CD14-positive monocyte (primary cell): ENCODE measurements at regions not wholly inside any gene's neighbourhood (a gene's known extent, or its start where the extent isn't known, plus 50 kb on each side); places are given as distances from the start of the nearest gene placed in this dataset.
"Not testable (repeated sequence)": the region's sequence is repeated elsewhere in the genome, so short reads cannot be mapped to it uniquely, and the experiment has no call there.

ENCODE experiments used
- DNase-seq, 3 donors: peaks; one replicate each; pipeline ENCODE4 v3.0.0-alpha.2; 2011 to 2022
- H2AFZ ChIP-seq: 2 replicates; pipeline ENCODE4 v1.6.0; 2012; ENCODE audit warnings: mild to moderate bottlenecking, low read depth, low read length, inconsistent platforms; ENCODE audit not compliant: insufficient read depth, poor library complexity, severe bottlenecking
- H3K27ac ChIP-seq, 2 donors: 1 replicate in 1 of 2; 2 replicates in 1 of 2; pipeline ENCODE4 v1.5.1; 2012 to 2013; ENCODE audit warnings: low read length in 2 of 2, control low read depth in 1 of 2, inconsistent platforms in 1 of 2, low read depth in 1 of 2, mild to moderate bottlenecking in 1 of 2
- H3K27me3 ChIP-seq, 2 donors: one replicate each; pipeline versions ENCODE4 v1.6.0 to v1.6.1; 2011 to 2013; ENCODE audit warnings: low read length in 2 of 2; ENCODE audit not compliant: control insufficient read depth in 2 of 2, insufficient read depth in 2 of 2
- H3K36me3 ChIP-seq, 2 donors: replicated peaks in 1 of 2; 1 replicate in 1 of 2; 2 replicates in 1 of 2; pipeline versions ENCODE4 v1.5.1 to v1.6.1; 2012 to 2013; ENCODE audit warnings: low read length in 2 of 2, control low read depth in 1 of 2, inconsistent platforms in 1 of 2, mild to moderate bottlenecking in 1 of 2; ENCODE audit not compliant: insufficient read depth in 2 of 2, control insufficient read depth in 1 of 2
- H3K4me1 ChIP-seq, 2 donors: 1 replicate in 1 of 2; 2 replicates in 1 of 2; pipeline versions ENCODE4 v1.5.1 to v1.6.1; 2012 to 2013; ENCODE audit warnings: low read length in 2 of 2, control low read depth in 1 of 2, inconsistent platforms in 1 of 2, mild to moderate bottlenecking in 1 of 2, moderate library complexity in 1 of 2; ENCODE audit not compliant: insufficient read depth in 2 of 2, control insufficient read depth in 1 of 2
- H3K4me2 ChIP-seq: replicated peaks from 2 replicates; pipeline ENCODE3; 2012; ENCODE audit warnings: low read length, moderate library complexity, mild to moderate bottlenecking; ENCODE audit not compliant: poor library complexity, severe bottlenecking; ENCODE audit errors: extremely low read depth
- H3K4me3 ChIP-seq, 3 experiments: fragments of 200-600 bp in 1 of 3; sonication (generic) in 1 of 3; replicated peaks in 1 of 3; 1 replicate in 2 of 3; 2 replicates in 1 of 3; pipeline ENCODE4 v1.5.1; 2011 to 2013; ENCODE audit warnings: low read length in 3 of 3, mild to moderate bottlenecking in 3 of 3, control low read depth in 2 of 3, low read depth in 2 of 3, inconsistent platforms in 1 of 3, moderate library complexity in 1 of 3
- H3K79me2 ChIP-seq: 2 replicates; pipeline ENCODE4 v1.6.0; 2012; ENCODE audit warnings: mild to moderate bottlenecking, control low read depth, inconsistent platforms, low read length, moderate library complexity; ENCODE audit not compliant: insufficient read depth
- H3K9ac ChIP-seq: 2 replicates; pipeline ENCODE4 v1.6.0; 2017; ENCODE audit warnings: low read length, mild to moderate bottlenecking; ENCODE audit not compliant: insufficient read depth, poor library complexity, severe bottlenecking
- H3K9me3 ChIP-seq, 2 donors: replicated peaks in 1 of 2; 1 replicate in 1 of 2; 2 replicates in 1 of 2; pipeline versions ENCODE4 v1.5.1 to v1.6.1; 2012 to 2013; ENCODE audit warnings: low read length in 2 of 2, control low read depth in 1 of 2; ENCODE audit not compliant: control insufficient read depth in 1 of 2, insufficient read depth in 1 of 2
- H4K20me1 ChIP-seq: 2 replicates; pipeline ENCODE4 v1.6.0; 2012; ENCODE audit warnings: mild to moderate bottlenecking, low read length, control low read depth, moderate library complexity; ENCODE audit not compliant: insufficient read depth
- H3K27ac Mint-ChIP-seq, 7 donors: one replicate each; pipeline ENCODE4 v1.8.0; 2020; ENCODE audit warnings: mild to moderate bottlenecking in 7 of 7, mixed read lengths in 7 of 7, moderate library complexity in 6 of 7, inconsistent platforms in 2 of 7
- H3K27me3 Mint-ChIP-seq, 3 donors: one replicate each; pipeline ENCODE4 v1.8.0; 2021 to 2022; ENCODE audit warnings: low read depth in 3 of 3, mild to moderate bottlenecking in 3 of 3, mixed read lengths in 3 of 3, moderate library complexity in 3 of 3, inconsistent platforms in 1 of 3
- H3K36me3 Mint-ChIP-seq, 2 donors: one replicate each; pipeline ENCODE4 v1.8.0; 2020; ENCODE audit warnings: mixed read lengths in 2 of 2, inconsistent platforms in 1 of 2, mild to moderate bottlenecking in 1 of 2
- H3K4me1 Mint-ChIP-seq: one replicate; pipeline ENCODE4 v1.8.0; 2020; ENCODE audit warnings: mild to moderate bottlenecking, mixed read lengths
- H3K4me3 Mint-ChIP-seq, 2 donors: one replicate each; pipeline ENCODE4 v1.8.0; 2020; ENCODE audit warnings: mild to moderate bottlenecking in 2 of 2, mixed read lengths in 2 of 2, moderate library complexity in 1 of 2
- H3K9me3 Mint-ChIP-seq, 7 donors: one replicate each; pipeline ENCODE4 v1.8.0; 2020 to 2022; ENCODE audit warnings: mixed read lengths in 7 of 7, mild to moderate bottlenecking in 6 of 7, moderate library complexity in 6 of 7, inconsistent platforms in 2 of 7
- WGBS: methylation state at CpG from one replicate; pipeline ENCODE4 v1.1.5; 2013; ENCODE audit warnings: missing lambda C conversion rate; ENCODE audit not compliant: insufficient coverage; 5-methylcytosine and 5-hydroxymethylcytosine counted together
- intact Hi-C, 2 donors: fragments of 100-400 bp; cut with micrococcal nuclease; formaldehyde crosslinking; loops; one replicate each; pipeline versions ENCODE4 v1.15.0 to v1.15.1; 2023
- TF ChIP-seq, protein P1 (sequence below): fragments of 200-600 bp; IDR thresholded peaks from one replicate; pipeline ENCODE4 v1.8.0; 2022; ENCODE audit warnings: antibody characterized with exemption, mild to moderate bottlenecking

DNA sequence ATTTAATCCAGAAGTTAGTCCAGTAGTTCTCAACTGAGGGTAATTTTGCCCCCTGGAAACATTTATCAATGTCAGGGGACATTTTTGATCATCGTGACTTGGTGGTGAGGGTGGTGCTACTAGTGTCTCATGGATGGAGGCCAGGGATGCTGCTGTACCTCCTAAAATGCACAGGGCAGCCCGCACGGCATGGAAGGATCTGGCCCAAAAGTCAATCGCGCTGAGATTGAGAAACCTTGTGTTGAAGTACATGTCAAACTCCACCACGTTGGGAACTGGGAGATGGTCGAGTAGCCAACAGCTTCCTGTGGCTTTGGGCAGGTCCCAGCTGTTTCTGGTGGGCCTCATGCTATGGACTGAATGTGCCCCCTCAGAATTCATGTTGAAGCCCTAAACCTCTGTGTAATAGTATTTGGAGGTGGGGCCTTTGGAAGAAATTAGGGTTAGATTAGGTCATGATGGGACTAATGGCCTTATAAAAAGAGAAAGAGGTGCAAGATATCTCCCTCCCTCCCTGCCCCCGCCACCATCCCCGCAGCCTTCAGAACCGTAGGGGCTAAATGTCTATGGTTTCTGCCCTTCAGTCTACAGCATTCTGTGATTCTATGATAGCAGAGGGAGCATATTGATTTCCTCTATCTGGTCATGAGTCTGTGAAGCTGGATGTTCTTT is 259.7 kb downstream of the MYCN start:
- Mint-ChIP-seq H3K27me3 (peaks cover 0 to 2% (median 0%) of the 10 kb centered on the region in 3 donors), H3K9me3 (peaks cover 0 to 3% (median 0%) of the 10 kb centered on the region in 7 donors), H3K4me3 (no peak overlapping the region), H3K36me3 (no peaks in the 10 kb centered on the region), H3K4me1 (no peaks in the 10 kb centered on the region), H3K27ac (no peak overlapping the region)
- WGBS = 77% methylated on average over 6 of the region's 10 CpGs
- Histone ChIP-seq H3K4me3 (no peak overlapping the region), H3K36me3 (no peaks in the 10 kb centered on the region), H3K27ac (no peak overlapping the region), H3K4me2 (no peak overlapping the region), H4K20me1 (no peaks in the 10 kb centered on the region), H3K4me1 (no peaks in the 10 kb centered on the region), H2AFZ (no peak overlapping the region), H3K79me2 (no peaks in the 10 kb centered on the region), H3K9me3 (no peaks in the 10 kb centered on the region), H3K9ac (no peak overlapping the region), H3K27me3 (no peaks in the 10 kb centered on the region)
- TF ChIP-seq, protein P1, sequence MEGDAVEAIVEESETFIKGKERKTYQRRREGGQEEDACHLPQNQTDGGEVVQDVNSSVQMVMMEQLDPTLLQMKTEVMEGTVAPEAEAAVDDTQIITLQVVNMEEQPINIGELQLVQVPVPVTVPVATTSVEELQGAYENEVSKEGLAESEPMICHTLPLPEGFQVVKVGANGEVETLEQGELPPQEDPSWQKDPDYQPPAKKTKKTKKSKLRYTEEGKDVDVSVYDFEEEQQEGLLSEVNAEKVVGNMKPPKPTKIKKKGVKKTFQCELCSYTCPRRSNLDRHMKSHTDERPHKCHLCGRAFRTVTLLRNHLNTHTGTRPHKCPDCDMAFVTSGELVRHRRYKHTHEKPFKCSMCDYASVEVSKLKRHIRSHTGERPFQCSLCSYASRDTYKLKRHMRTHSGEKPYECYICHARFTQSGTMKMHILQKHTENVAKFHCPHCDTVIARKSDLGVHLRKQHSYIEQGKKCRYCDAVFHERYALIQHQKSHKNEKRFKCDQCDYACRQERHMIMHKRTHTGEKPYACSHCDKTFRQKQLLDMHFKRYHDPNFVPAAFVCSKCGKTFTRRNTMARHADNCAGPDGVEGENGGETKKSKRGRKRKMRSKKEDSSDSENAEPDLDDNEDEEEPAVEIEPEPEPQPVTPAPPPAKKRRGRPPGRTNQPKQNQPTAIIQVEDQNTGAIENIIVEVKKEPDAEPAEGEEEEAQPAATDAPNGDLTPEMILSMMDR = no peak
- intact Hi-C loops = no loop called here
- DNase-seq = no peak

- H3K4me3 ChIP-seq, H3K27ac ChIP-seq, intact Hi-C loops, H3K36me3 Mint-ChIP-seq, H3K4me3 Mint-ChIP-seq, H3K27me3 Mint-ChIP-seq, H4K20me1 ChIP-seq, H3K36me3 ChIP-seq, H3K4me1 ChIP-seq, DNase-seq, H2AFZ ChIP-seq, H3K27ac Mint-ChIP-seq, H3K27me3 ChIP-seq, H3K4me1 Mint-ChIP-seq, H3K9me3 ChIP-seq, H3K4me2 ChIP-seq, H3K79me2 ChIP-seq, H3K9me3 Mint-ChIP-seq, H3K9ac ChIP-seq: not testable (repeated sequence)
- no CpG with 5 or more reads among the region's 5 CpGs for WGBS
Observed at GRCh38 chr2:16199241-16199640, 258.9 kb downstream of the MYCN start.
